ENCODE measurements at regions not wholly inside any gene's neighbourhood (a gene's known extent, or its start where the extent isn't known, plus 50 kb on each side); places are given as distances from the start of the nearest gene placed in this dataset.

DNA sequence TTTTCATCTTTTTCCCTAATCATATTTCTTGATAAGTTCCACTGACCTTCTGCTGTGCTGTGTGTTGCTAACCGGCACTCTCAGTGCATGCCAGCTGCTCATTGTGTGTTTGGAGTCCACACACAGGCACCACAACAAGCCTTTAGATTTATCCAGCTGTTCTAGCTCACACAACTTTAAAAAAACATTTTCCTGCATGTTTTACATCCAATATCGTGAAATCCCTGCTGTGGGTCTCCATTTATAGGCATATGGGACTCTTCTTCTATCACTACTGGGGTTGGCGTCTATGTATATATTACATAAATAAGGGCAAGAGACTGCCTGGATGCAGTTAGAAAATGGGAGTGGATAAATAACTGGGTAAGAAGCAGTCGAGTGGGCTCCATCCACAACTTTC, 183.6 kb upstream of the ADARB2 start:
- intact Hi-C loops (cut with DNase I) = no loop called here
- H3K4me3 ChIP-seq = no peak overlapping the region
- no peaks in the 10 kb centered on the region for H3K9me3 ChIP-seq
- WGBS, 2 donors = 75 to 76% methylated on average over 4 of the region's 4 CpGs
- DNase-seq = no peak
- TF ChIP-seq, protein P1, sequence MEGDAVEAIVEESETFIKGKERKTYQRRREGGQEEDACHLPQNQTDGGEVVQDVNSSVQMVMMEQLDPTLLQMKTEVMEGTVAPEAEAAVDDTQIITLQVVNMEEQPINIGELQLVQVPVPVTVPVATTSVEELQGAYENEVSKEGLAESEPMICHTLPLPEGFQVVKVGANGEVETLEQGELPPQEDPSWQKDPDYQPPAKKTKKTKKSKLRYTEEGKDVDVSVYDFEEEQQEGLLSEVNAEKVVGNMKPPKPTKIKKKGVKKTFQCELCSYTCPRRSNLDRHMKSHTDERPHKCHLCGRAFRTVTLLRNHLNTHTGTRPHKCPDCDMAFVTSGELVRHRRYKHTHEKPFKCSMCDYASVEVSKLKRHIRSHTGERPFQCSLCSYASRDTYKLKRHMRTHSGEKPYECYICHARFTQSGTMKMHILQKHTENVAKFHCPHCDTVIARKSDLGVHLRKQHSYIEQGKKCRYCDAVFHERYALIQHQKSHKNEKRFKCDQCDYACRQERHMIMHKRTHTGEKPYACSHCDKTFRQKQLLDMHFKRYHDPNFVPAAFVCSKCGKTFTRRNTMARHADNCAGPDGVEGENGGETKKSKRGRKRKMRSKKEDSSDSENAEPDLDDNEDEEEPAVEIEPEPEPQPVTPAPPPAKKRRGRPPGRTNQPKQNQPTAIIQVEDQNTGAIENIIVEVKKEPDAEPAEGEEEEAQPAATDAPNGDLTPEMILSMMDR (IDR thresholded peaks at IDR 0.05) = no peak
- TF ChIP-seq EP300 (IDR thresholded peaks at IDR 0.05) = no peak
- no peaks in the 10 kb centered on the region for H3K4me1 ChIP-seq
- H3K27ac ChIP-seq = no peak overlapping the region
- H3K27me3 ChIP-seq = no peaks in the 10 kb centered on the region
- H3K36me3 ChIP-seq = no peaks in the 10 kb centered on the region

DNA sequence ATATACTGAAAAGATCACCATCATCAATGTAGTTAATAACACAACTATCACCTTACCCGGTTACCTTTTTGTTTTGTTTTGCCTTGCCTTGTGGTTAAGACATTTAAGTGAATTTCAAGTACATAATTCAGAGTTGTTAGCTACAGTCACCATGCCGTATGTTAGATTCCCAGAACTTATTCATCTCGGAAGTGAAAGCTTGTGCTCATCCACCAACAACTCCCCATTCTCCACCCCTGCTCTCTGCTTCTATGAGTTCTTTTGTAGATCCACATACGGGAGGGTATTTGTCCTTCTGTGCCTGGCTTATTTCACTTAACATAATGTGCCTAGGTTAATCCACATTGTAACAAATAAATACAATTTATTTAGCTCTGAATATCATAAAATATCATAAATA, 182.8 kb upstream of the ADARB2 start:
- TF ChIP-seq, protein P1 (IDR thresholded peaks at IDR 0.05) = no peak
- TF ChIP-seq POLR2A (IDR thresholded peaks at IDR 0.05) (no peak), POLR2AphosphoS5 (IDR thresholded peaks at IDR 0.05) (no peak), EP300 (IDR thresholded peaks at IDR 0.05) (no peak)
- no peaks in the 10 kb centered on the region for H3K4me1 ChIP-seq
- no peaks in the 10 kb centered on the region for H3K36me3 ChIP-seq
- H3K27me3 ChIP-seq = no peaks in the 10 kb centered on the region
- H3K9me3 ChIP-seq = no peaks in the 10 kb centered on the region
- no peak overlapping the region for H3K4me3 ChIP-seq
- no peak overlapping the region for H3K27ac ChIP-seq
- DNase-seq = no peak
- WGBS, 2 donors = 47 to 49% methylated on average over 4 of the region's 4 CpGs
- intact Hi-C loops (cut with DNase I) = no loop called here

DNA sequence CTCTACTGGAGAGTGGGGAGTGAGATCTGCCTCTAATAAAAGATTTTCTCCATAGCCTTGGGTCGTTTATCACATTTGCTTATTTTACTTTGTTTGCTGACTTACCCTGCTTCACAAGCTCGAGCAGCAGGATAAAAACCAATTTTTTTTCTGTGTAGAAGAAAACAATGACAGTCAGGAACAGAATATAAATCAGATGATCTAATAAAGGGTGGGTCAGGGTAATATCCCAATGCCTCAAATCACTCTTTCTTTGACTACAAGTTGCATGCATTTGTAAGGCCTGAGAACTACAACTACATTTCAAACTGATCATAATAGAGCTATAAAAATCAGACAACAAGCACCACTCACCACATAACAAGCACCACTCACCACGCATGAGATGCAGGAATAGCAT, 174.4 kb upstream of the ADARB2 start:
- Histone ChIP-seq H3K9me3 (no peaks in the 10 kb centered on the region), H3K4me1 (no peaks in the 10 kb centered on the region), H3K36me3 (no peaks in the 10 kb centered on the region), H3K27ac (no peak overlapping the region), H3K27me3 (no peaks in the 10 kb centered on the region), H3K4me3 (no peak overlapping the region)
- intact Hi-C loops (cut with DNase I) = no loop called here
- DNase-seq = no peak
- no peak for TF ChIP-seq POLR2A (IDR thresholded peaks at IDR 0.05)
- TF ChIP-seq POLR2AphosphoS5 (IDR thresholded peaks at IDR 0.05) = no peak
- TF ChIP-seq, protein P1 (IDR thresholded peaks at IDR 0.05) = no peak
- no peak for TF ChIP-seq EP300 (IDR thresholded peaks at IDR 0.05)
- 35 to 61% methylated on average over 3 of the region's 3 CpGs for WGBS, 2 donors

DNA sequence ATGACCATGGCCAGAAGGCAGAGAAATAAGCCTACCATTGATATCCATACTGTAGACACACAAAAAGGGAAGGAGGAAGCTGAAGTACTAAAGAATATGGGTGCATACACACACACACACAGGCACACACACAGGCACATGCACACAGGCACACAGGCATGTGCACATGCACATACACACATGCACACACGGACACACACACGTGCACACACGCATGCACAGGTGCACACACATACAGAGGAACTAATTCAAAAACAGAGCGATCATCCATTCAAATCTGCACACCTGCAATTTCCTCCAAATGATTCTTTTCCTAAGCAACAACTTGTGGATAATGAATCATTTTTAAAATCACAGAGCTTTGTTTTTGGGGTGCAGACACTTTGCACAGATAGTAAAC, 166.7 kb upstream of the ADARB2 start:
- Histone ChIP-seq H3K4me3 (no peak overlapping the region), H3K27me3 (no peaks in the 10 kb centered on the region), H3K9me3 (peaks cover 0 to 6% (median 0%) of the 10 kb centered on the region in 4 donors), H3K27ac (no peak overlapping the region), H3K36me3 (no peaks in the 10 kb centered on the region), H3K4me1 (no peaks in the 10 kb centered on the region)
- no peak for DNase-seq
- WGBS, 2 donors = 86 to 89% methylated on average over 4 of the region's 4 CpGs
- TF ChIP-seq, protein P1 (IDR thresholded peaks at IDR 0.05) = no peak
- TF ChIP-seq POLR2AphosphoS5 (IDR thresholded peaks at IDR 0.05) = no peak
- TF ChIP-seq EP300 (IDR thresholded peaks at IDR 0.05) = no peak
- TF ChIP-seq POLR2A (IDR thresholded peaks at IDR 0.05) = no peak
- intact Hi-C loops (cut with DNase I) = no loop called here

DNA sequence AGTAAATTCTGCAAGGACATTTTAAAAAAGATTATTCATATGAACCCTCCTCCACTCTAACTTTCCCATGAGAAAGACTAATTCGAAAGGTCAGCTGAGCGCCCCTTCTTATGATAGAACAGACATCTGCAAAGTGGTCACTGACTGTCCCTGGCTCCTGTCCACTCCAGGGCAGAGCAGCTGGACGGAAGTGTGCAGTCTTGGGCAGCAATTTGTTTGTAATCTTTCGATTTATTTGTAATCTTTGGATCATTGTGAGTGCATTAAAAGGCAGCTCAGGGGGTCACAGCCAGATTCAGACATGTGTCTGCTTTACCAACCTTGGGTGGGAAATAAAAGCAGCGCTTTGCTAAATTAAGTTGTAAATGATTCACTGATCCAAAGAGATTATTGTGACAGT, 158.8 kb upstream of the ADARB2 start:
- H3K27ac ChIP-seq = no peak overlapping the region
- H3K27me3 ChIP-seq = no peaks in the 10 kb centered on the region
- intact Hi-C loops (cut with DNase I) = no loop called here
- no peak overlapping the region for H3K4me3 ChIP-seq
- no peaks in the 10 kb centered on the region for H3K36me3 ChIP-seq
- H3K4me1 ChIP-seq = no peaks in the 10 kb centered on the region
- no peak for DNase-seq
- TF ChIP-seq, protein P1 (IDR thresholded peaks at IDR 0.05) = no peak
- TF ChIP-seq POLR2AphosphoS5 (IDR thresholded peaks at IDR 0.05) (no peak), POLR2A (IDR thresholded peaks at IDR 0.05) (no peak), EP300 (IDR thresholded peaks at IDR 0.05) (no peak)
- 66 to 74% methylated on average over 5 of the region's 5 CpGs for WGBS, 2 donors
- no peaks in the 10 kb centered on the region for H3K9me3 ChIP-seq

All from sigmoid colon (tissue), 6 donors.